A673 (cell line): ENCODE measurements at regions not wholly inside any gene's neighbourhood (a gene's known extent, or its start where the extent isn't known, plus 50 kb on each side); places are given as distances from the start of the nearest gene placed in this dataset.

Experiments used
- CTCF ChIP-seq: fragments of 300-800, 200-600 bp; sonication (generic); conservative IDR thresholded peaks from 2 replicates; pipeline ENCODE4 v1.5.1; 2017; ENCODE audit warnings: low read depth, mild to moderate bottlenecking, antibody characterized with exemption, low read length, moderate library complexity, mixed read lengths
- EZH2 ChIP-seq: fragments of 200-600 bp; sonication (generic); IDR thresholded peaks from 2 replicates; pipeline ENCODE4 v1.6.1; 2017; ENCODE audit warnings: borderline replicate concordance, low read depth, mild to moderate bottlenecking, mixed read lengths, antibody characterized with exemption, low read length; ENCODE audit not compliant: poor library complexity, severe bottlenecking

GRCh38 chr2:49369650-49370049 lies 215.3 kb upstream of the FSHR start:
- TF ChIP-seq CTCF (no peak), EZH2 (no peak)
